ENCODE measurements at regions not wholly inside any gene's neighbourhood (a gene's known extent, or its start where the extent isn't known, plus 50 kb on each side); places are given as distances from the start of the nearest gene placed in this dataset.

DNA sequence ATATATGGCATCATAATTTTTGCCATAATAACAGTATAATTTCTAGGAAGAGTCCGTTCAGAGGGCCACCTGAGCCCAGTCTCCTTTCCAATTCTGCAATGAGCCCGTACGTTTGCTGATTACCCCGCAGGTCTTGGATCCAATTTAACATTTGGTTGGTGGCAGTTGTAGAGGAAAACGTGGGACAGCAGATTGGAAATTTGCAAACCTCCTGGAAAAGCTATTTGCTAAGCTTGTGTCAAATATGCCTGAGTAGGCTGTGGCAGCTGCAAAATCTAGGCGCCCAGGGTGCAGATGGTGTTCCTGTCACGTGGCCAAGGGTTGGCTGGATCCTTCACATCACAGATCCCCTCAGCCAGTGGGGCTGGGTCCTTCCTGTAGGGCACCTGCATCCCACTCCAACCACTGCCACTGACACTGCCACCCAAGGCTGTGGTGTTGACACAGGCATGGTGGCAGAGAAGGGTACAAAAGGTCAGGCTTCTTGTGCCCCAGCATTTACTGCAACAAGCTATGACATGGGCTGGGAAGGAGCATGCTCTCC lies 174.8 kb upstream of the SYT6 start:
- no peaks in the 10 kb centered on the region for H3K36me3 Mint-ChIP-seq
- ChIA-PET CTCF (ENCODE audit: partially characterized antibody) (interaction anchor here (2.4 to 8.3 kb wide), 3 partner anchors 10 to 18 kb away, joined by 8 to 59 read pairs (median 33); no protein-coding TSS in a partner anchor), POLR2A (ENCODE audit: partially characterized antibody) (interaction anchor here (7.1 kb wide), 1 partner anchor 13 kb away, joined by 79 read pairs; no protein-coding TSS in a partner anchor)
- peaks cover 26 to 52% (median 44%) of the 10 kb centered on the region in 4 donors for H3K4me1 Mint-ChIP-seq
- DNase-seq = no peak
- H3K9me3 Mint-ChIP-seq = no peaks in the 10 kb centered on the region
- intact Hi-C loops (cut with micrococcal nuclease) = no loop called here
- H3K4me1 ChIP-seq (ENCODE audit: insufficient read depth, low read length) = peaks cover 46% of the 10 kb centered on the region
- H3K27ac Mint-ChIP-seq = peak overlapping the region in 2 of 7 donors; percentile 2 to 53
- H3K4me3 Mint-ChIP-seq = no peak overlapping the region
- H3K27ac ChIP-seq (ENCODE audit: low read depth, low read length) = no peak overlapping the region
- no peaks in the 10 kb centered on the region for H3K27me3 ChIP-seq (ENCODE audit: insufficient read depth, low read length)
- peaks cover 0 to 4% of the 10 kb centered on the region in 2 donors for H3K27me3 Mint-ChIP-seq
- no peak overlapping the region for H3K4me3 ChIP-seq (ENCODE audit: low read length in 2 of 2)
- H3K36me3 ChIP-seq (ENCODE audit: insufficient read depth, low read length) = no peaks in the 10 kb centered on the region
- no peaks in the 10 kb centered on the region for H3K9me3 ChIP-seq (ENCODE audit: control insufficient read depth in 1 of 2, low read length in 2 of 2)

DNA sequence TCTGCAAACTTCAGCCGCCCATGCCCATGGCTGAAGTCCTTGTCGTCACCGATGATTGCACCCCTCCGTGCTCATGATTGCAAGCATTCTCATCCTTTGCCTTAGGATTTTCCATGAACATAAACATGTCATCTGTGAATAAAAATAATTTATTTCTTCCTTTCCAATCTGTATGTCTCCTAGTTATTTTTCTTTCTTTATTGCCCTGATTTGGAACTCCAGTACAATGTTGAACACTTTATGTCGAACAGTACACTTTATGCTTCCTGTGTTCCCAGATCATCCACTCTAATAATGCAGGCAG lies 170.9 kb upstream of the SYT6 start:
- no peaks in the 10 kb centered on the region for H3K27me3 ChIP-seq (ENCODE audit: insufficient read depth, low read length)
- Mint-ChIP-seq H3K27ac (peak overlapping the region in 1 of 7 donors; percentile 58), H3K27me3 (peaks cover 0 to 4% of the 10 kb centered on the region in 2 donors), H3K36me3 (no peaks in the 10 kb centered on the region), H3K9me3 (peaks cover 0 to 2% (median 0%) of the 10 kb centered on the region in 8 donors), H3K4me3 (no peak overlapping the region), H3K4me1 (peaks cover 4 to 16% (median 15%) of the 10 kb centered on the region in 4 donors)
- H3K9me3 ChIP-seq (ENCODE audit: control insufficient read depth in 1 of 2, low read length in 2 of 2) = no peaks in the 10 kb centered on the region
- no peak overlapping the region for H3K27ac ChIP-seq (ENCODE audit: low read depth, low read length)
- no peak overlapping the region for H3K4me3 ChIP-seq (ENCODE audit: low read length in 2 of 2)
- ChIA-PET POLR2A (ENCODE audit: partially characterized antibody) (no interaction called here), CTCF (ENCODE audit: partially characterized antibody) (no interaction called here)
- intact Hi-C loops (cut with micrococcal nuclease) = no loop called here
- H3K4me1 ChIP-seq (ENCODE audit: insufficient read depth, low read length) = peaks cover 7% of the 10 kb centered on the region
- DNase-seq = no peak
- H3K36me3 ChIP-seq (ENCODE audit: insufficient read depth, low read length) = no peaks in the 10 kb centered on the region

DNA sequence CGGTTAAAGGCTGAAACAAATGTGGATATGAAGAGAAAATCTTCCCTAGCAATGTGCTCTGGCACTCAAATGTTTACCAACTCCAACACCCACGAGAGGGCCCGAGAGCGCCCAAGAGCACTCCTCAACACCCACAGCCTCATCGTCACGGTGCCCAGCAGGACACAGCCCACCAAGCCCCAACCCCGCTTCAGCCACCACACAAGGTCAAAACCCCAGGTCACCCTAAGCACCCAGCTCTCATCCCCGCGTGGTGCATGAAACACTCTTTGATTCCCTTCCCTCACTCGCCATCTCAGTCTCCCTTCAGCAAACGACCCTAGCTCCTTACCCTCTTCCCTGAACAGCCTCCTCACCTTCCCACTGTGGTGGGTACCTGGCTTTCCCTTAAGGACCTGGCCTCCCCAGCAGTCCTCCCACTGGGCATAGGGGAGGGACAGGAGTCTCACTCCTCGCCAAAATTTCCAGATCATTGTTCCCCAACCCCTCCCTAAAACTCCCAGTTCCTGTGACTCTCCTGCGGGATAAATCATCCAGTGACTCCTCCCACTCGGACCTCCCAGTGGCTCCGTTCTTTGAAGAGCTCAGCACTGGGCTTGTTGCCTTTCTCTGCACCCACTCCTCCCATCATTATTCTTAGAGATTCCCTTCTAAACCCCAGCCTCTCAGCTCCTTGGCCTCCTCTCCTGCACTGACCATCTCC lies 170.4 kb upstream of the SYT6 start:
- no peaks in the 10 kb centered on the region for H3K9me3 ChIP-seq (ENCODE audit: control insufficient read depth in 1 of 2, low read length in 2 of 2)
- no peaks in the 10 kb centered on the region for H3K27me3 ChIP-seq (ENCODE audit: insufficient read depth, low read length)
- peaks cover 0 to 4% of the 10 kb centered on the region in 2 donors for H3K27me3 Mint-ChIP-seq
- no peak for DNase-seq
- no peak overlapping the region for H3K27ac ChIP-seq (ENCODE audit: low read depth, low read length)
- POLR2A ChIA-PET (ENCODE audit: partially characterized antibody) = no interaction called here
- no peaks in the 10 kb centered on the region for H3K36me3 Mint-ChIP-seq
- peak overlapping the region in 1 of 7 donors; percentile 37 for H3K27ac Mint-ChIP-seq
- H3K4me3 Mint-ChIP-seq = no peak overlapping the region
- intact Hi-C loops (cut with micrococcal nuclease) = no loop called here
- H3K9me3 Mint-ChIP-seq = peaks cover 0 to 2% (median 0%) of the 10 kb centered on the region in 8 donors
- H3K36me3 ChIP-seq (ENCODE audit: insufficient read depth, low read length) = no peaks in the 10 kb centered on the region
- H3K4me1 ChIP-seq (ENCODE audit: insufficient read depth, low read length) = peaks cover 5% of the 10 kb centered on the region
- CTCF ChIA-PET (ENCODE audit: partially characterized antibody) = no interaction called here
- no peak overlapping the region for H3K4me3 ChIP-seq (ENCODE audit: low read length in 2 of 2)
- H3K4me1 Mint-ChIP-seq = peaks cover 3 to 11% (median 10%) of the 10 kb centered on the region in 4 donors

DNA sequence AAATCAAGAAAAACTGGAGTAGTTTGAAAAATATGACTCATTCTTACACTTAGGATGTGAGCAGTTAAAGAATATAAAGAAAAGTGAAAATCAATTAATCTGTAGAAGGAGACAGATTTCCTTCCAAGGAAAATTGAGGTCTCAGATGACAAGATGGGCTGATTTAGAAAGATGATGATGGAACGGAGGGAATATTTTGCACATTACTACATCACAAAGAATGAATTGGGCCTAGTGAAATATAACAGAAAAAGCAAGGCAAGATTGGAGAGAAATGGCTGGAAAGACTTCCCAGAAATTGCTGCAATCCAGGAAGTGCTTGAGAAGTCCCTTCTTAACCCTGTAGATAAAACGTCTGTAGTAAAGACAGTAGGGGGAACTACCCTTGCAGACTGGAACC lies 169.1 kb upstream of the SYT6 start:
- ChIA-PET POLR2A (ENCODE audit: partially characterized antibody) (no interaction called here), CTCF (ENCODE audit: partially characterized antibody) (no interaction called here)
- Mint-ChIP-seq H3K27ac (no peak overlapping the region), H3K36me3 (no peaks in the 10 kb centered on the region), H3K4me3 (no peak overlapping the region), H3K4me1 (peaks cover 0 to 4% (median 1%) of the 10 kb centered on the region in 4 donors), H3K9me3 (peaks cover 0 to 2% (median 0%) of the 10 kb centered on the region in 8 donors), H3K27me3 (peaks cover 0 to 4% of the 10 kb centered on the region in 2 donors)
- Histone ChIP-seq H3K4me3 (ENCODE audit: low read length in 2 of 2) (no peak overlapping the region), H3K27ac (ENCODE audit: low read depth, low read length) (no peak overlapping the region), H3K36me3 (ENCODE audit: insufficient read depth, low read length) (no peaks in the 10 kb centered on the region), H3K4me1 (ENCODE audit: insufficient read depth, low read length) (no peaks in the 10 kb centered on the region), H3K9me3 (ENCODE audit: control insufficient read depth in 1 of 2, low read length in 2 of 2) (no peaks in the 10 kb centered on the region), H3K27me3 (ENCODE audit: insufficient read depth, low read length) (no peaks in the 10 kb centered on the region)
- intact Hi-C loops (cut with micrococcal nuclease) = no loop called here
- no peak for DNase-seq

GRCh38 chr1:114322207-114322606 lies 168.5 kb upstream of the SYT6 start:
- intact Hi-C loops (cut with micrococcal nuclease) = no loop called here
- Histone ChIP-seq H3K4me3 (ENCODE audit: low read length in 2 of 2) (no peak overlapping the region), H3K9me3 (ENCODE audit: control insufficient read depth in 1 of 2, low read length in 2 of 2) (no peaks in the 10 kb centered on the region), H3K4me1 (ENCODE audit: insufficient read depth, low read length) (no peaks in the 10 kb centered on the region), H3K36me3 (ENCODE audit: insufficient read depth, low read length) (no peaks in the 10 kb centered on the region), H3K27ac (ENCODE audit: low read depth, low read length) (no peak overlapping the region), H3K27me3 (ENCODE audit: insufficient read depth, low read length) (no peaks in the 10 kb centered on the region)
- H3K36me3 Mint-ChIP-seq = no peaks in the 10 kb centered on the region
- peaks cover 0 to 4% of the 10 kb centered on the region in 2 donors for H3K27me3 Mint-ChIP-seq
- H3K27ac Mint-ChIP-seq = no peak overlapping the region
- ChIA-PET CTCF (ENCODE audit: partially characterized antibody) (no interaction called here), POLR2A (ENCODE audit: partially characterized antibody) (no interaction called here)
- DNase-seq = no peak
- peaks cover 0 to 3% (median 0%) of the 10 kb centered on the region in 4 donors for H3K4me1 Mint-ChIP-seq
- H3K9me3 Mint-ChIP-seq = peaks cover 0 to 2% (median 0%) of the 10 kb centered on the region in 8 donors
- H3K4me3 Mint-ChIP-seq = no peak overlapping the region

DNA sequence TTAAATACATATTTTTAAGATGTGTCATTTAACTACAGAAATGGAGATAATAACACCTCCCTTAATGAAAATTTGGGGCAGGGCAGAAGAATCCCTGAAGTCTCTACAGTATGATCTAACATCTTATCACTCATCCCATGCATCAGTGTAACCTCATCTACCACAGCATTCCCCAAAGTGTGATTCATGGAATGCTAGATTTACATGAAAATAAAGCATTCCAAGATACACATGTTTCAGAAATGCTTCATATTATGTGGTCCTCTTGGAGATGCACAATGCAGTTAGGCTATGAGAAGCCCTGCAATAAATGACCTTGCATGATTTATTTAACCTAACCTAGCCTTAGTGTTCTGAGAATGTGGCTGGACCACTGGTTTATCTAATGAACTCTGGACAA lies 166.9 kb upstream of the SYT6 start:
- Histone ChIP-seq H3K9me3 (ENCODE audit: control insufficient read depth in 1 of 2, low read length in 2 of 2) (no peaks in the 10 kb centered on the region), H3K27me3 (ENCODE audit: insufficient read depth, low read length) (no peaks in the 10 kb centered on the region), H3K27ac (ENCODE audit: low read depth, low read length) (no peak overlapping the region), H3K4me1 (ENCODE audit: insufficient read depth, low read length) (no peaks in the 10 kb centered on the region), H3K4me3 (ENCODE audit: low read length in 2 of 2) (no peak overlapping the region), H3K36me3 (ENCODE audit: insufficient read depth, low read length) (no peaks in the 10 kb centered on the region)
- intact Hi-C loops (cut with micrococcal nuclease) = no loop called here
- DNase-seq = no peak
- peaks cover 0 to 3% (median 0%) of the 10 kb centered on the region in 4 donors for H3K4me1 Mint-ChIP-seq
- no peak overlapping the region for H3K4me3 Mint-ChIP-seq
- peaks cover 0 to 4% of the 10 kb centered on the region in 2 donors for H3K27me3 Mint-ChIP-seq
- ChIA-PET CTCF (ENCODE audit: partially characterized antibody) (interaction anchor here (1.6 kb wide), 1 partner anchor 26 kb away, joined by 5 read pairs; no protein-coding TSS in a partner anchor), POLR2A (ENCODE audit: partially characterized antibody) (no interaction called here)
- H3K27ac Mint-ChIP-seq = no peak overlapping the region
- H3K9me3 Mint-ChIP-seq = peaks cover 0 to 2% (median 0%) of the 10 kb centered on the region in 8 donors
- H3K36me3 Mint-ChIP-seq = no peaks in the 10 kb centered on the region

- H3K9me3 Mint-ChIP-seq = peaks cover 0 to 2% (median 0%) of the 10 kb centered on the region in 8 donors
- no peak overlapping the region for H3K27ac Mint-ChIP-seq
- no peak overlapping the region for H3K27ac ChIP-seq (ENCODE audit: low read depth, low read length)
- ChIA-PET CTCF (ENCODE audit: partially characterized antibody) (interaction anchor here (1.6 kb wide), 1 partner anchor 28 kb away, joined by 5 read pairs; no protein-coding TSS in a partner anchor), POLR2A (ENCODE audit: partially characterized antibody) (no interaction called here)
- H3K4me1 ChIP-seq (ENCODE audit: insufficient read depth, low read length) = no peaks in the 10 kb centered on the region
- H3K27me3 Mint-ChIP-seq = peaks cover 0 to under 1% of the 10 kb centered on the region in 2 donors
- no peak overlapping the region for H3K4me3 Mint-ChIP-seq
- intact Hi-C loops (cut with micrococcal nuclease) = no loop called here
- H3K9me3 ChIP-seq (ENCODE audit: control insufficient read depth in 1 of 2, low read length in 2 of 2) = no peaks in the 10 kb centered on the region
- no peaks in the 10 kb centered on the region for H3K27me3 ChIP-seq (ENCODE audit: insufficient read depth, low read length)
- no peak for DNase-seq
- H3K4me1 Mint-ChIP-seq = peaks cover 0 to 3% (median 0%) of the 10 kb centered on the region in 4 donors
- no peaks in the 10 kb centered on the region for H3K36me3 ChIP-seq (ENCODE audit: insufficient read depth, low read length)
- H3K4me3 ChIP-seq (ENCODE audit: low read length in 2 of 2) = no peak overlapping the region
- H3K36me3 Mint-ChIP-seq = no peaks in the 10 kb centered on the region
Measured at GRCh38 chr1:114319418-114319817, 165.7 kb upstream of the SYT6 start.

Data from CD4-positive, alpha-beta memory T cell (primary cell).